SK-N-MC (cell line): ENCODE measurements at regions not wholly inside any gene's neighbourhood (a gene's known extent, or its start where the extent isn't known, plus 50 kb on each side); places are given as distances from the start of the nearest gene placed in this dataset.

Experiments
- EZH2 ChIP-seq: fragments of 200-600 bp; sonication (generic); IDR thresholded peaks from one replicate; pipeline ENCODE4 v1.6.1; 2017; ENCODE audit warnings: antibody characterized with exemption
- FOXP2 ChIP-seq: optimal IDR thresholded peaks from 2 replicates; pipeline ENCODE3; 2011; ENCODE audit warnings: mild to moderate bottlenecking, moderate library complexity; ENCODE audit not compliant: insufficient read depth; ENCODE audit errors: extremely low read length, control extremely low read depth
- POLR2AphosphoS5 ChIP-seq: IDR thresholded peaks from 2 replicates; pipeline ENCODE4 v1.6.1; 2012; ENCODE audit warnings: mild to moderate bottlenecking, low read depth, low read length, borderline replicate concordance

GRCh38 chrX:39338583-39338982 is 537.3 kb downstream of the MID1IP1 start:
- TF ChIP-seq POLR2AphosphoS5 (no peak), EZH2 (no peak), FOXP2 (no peak)
